Neural cell (in vitro differentiated cells): ENCODE measurements at regions not wholly inside any gene's neighbourhood (a gene's known extent, or its start where the extent isn't known, plus 50 kb on each side); places are given as distances from the start of the nearest gene placed in this dataset.

ENCODE experiments used
- H2AFZ ChIP-seq: fragments of 200-600, 300-800 bp; sonication (generic), shearing (Covaris generic); 2 replicates; pipeline ENCODE4 v1.6.0; 2014; ENCODE audit warnings: low read depth, mild to moderate bottlenecking, antibody characterized with exemption, low read length, moderate library complexity
- H3F3A ChIP-seq: fragments of 200-600 bp; shearing (Covaris generic); 2 replicates; pipeline ENCODE4 v1.6.1; 2016; ENCODE audit warnings: mild to moderate bottlenecking, moderate library complexity, mixed read lengths, antibody characterized with exemption, low read length; ENCODE audit not compliant: insufficient read depth, poor library complexity, severe bottlenecking
- H3K27ac ChIP-seq: fragments of 200-600, 300-800 bp; sonication (generic), shearing (Covaris generic); 2 replicates; pipeline ENCODE4 v1.5.1; 2014; ENCODE audit warnings: mild to moderate bottlenecking, low read length, moderate library complexity
- H3K27me3 ChIP-seq: fragments of 300-800, 200-600 bp; sonication (generic), shearing (Covaris generic); 2 replicates; pipeline ENCODE4 v1.6.0; 2014; ENCODE audit warnings: mild to moderate bottlenecking, low read depth, low read length, moderate library complexity; ENCODE audit not compliant: insufficient read depth
- H3K36me3 ChIP-seq: fragments of 300-800, 200-600 bp; sonication (generic), shearing (Covaris generic); 2 replicates; pipeline ENCODE4 v1.5.1; 2014; ENCODE audit warnings: mild to moderate bottlenecking, antibody characterized with exemption, low read length, moderate library complexity; ENCODE audit not compliant: insufficient read depth
- H3K4me2 ChIP-seq: fragments of 300-800, 200-600 bp; sonication (generic), shearing (Covaris generic); 2 replicates; pipeline ENCODE4 v1.6.0; 2014; ENCODE audit warnings: mild to moderate bottlenecking, low read length
- H3K4me3 ChIP-seq: fragments of 300-800, 200-600 bp; sonication (generic), shearing (Covaris generic); 2 replicates; pipeline ENCODE4 v1.5.1; 2014; ENCODE audit warnings: mild to moderate bottlenecking, low read length, moderate library complexity
- H3K79me2 ChIP-seq: fragments of 200-600 bp; shearing (Covaris generic); replicated peaks from 2 replicates; pipeline ENCODE4 v1.6.0; 2014; ENCODE audit warnings: mild to moderate bottlenecking, low read length, moderate library complexity; ENCODE audit not compliant: insufficient read depth
- H3K9ac ChIP-seq: fragments of 300-800, 200-600 bp; sonication (generic), shearing (Covaris generic); 2 replicates; pipeline ENCODE4 v1.6.1; 2016; ENCODE audit warnings: mild to moderate bottlenecking, low read length, mixed read lengths
- H3K9me2 ChIP-seq: fragments of 200-600 bp; shearing (Covaris generic); 2 replicates; pipeline ENCODE4 v1.6.1; 2016; ENCODE audit warnings: mild to moderate bottlenecking, low read length, mixed read lengths; ENCODE audit not compliant: insufficient read depth
- H3K9me3 ChIP-seq: fragments of 200-600, 300-800 bp; sonication (generic), shearing (Covaris generic); 2 replicates; pipeline ENCODE4 v1.6.1; 2016; ENCODE audit warnings: mild to moderate bottlenecking, mixed run types, low read length, moderate library complexity, mixed read lengths
- H4K20me1 ChIP-seq: fragments of 200-600 bp; shearing (Covaris generic); 2 replicates; pipeline ENCODE4 v1.6.1; 2016; ENCODE audit warnings: mild to moderate bottlenecking, mixed run types; ENCODE audit not compliant: insufficient read depth
- CTCF ChIP-seq: fragments of 450-650 bp; IDR thresholded peaks from 2 replicates; pipeline ENCODE4 v1.5.1; 2014; ENCODE audit warnings: antibody characterized with exemption, mild to moderate bottlenecking, moderate library complexity; ENCODE audit not compliant: poor library complexity, severe bottlenecking
- EP300 ChIP-seq: fragments of 450-650 bp; conservative IDR thresholded peaks from 2 replicates; pipeline ENCODE4 v1.6.1; 2014; ENCODE audit warnings: antibody characterized with exemption, mild to moderate bottlenecking, moderate library complexity; ENCODE audit not compliant: poor library complexity, severe bottlenecking
- EZH2 ChIP-seq: fragments of 200-600, 300-800 bp; shearing (Covaris generic), sonication (generic); IDR thresholded peaks from 2 replicates; pipeline ENCODE4 v1.6.1; 2014; ENCODE audit warnings: antibody characterized with exemption, low read length, borderline replicate concordance, mild to moderate bottlenecking; ENCODE audit not compliant: insufficient read depth, poor library complexity, severe bottlenecking
- MXI1 ChIP-seq: fragments of 450-650 bp; conservative IDR thresholded peaks from 2 replicates; pipeline ENCODE4 v1.6.1; 2014; ENCODE audit warnings: antibody characterized with exemption, mild to moderate bottlenecking; ENCODE audit not compliant: poor library complexity, severe bottlenecking
- POLR2AphosphoS5 ChIP-seq: IDR thresholded peaks from 2 replicates; pipeline ENCODE4 v1.6.1; 2012
- RAD21 ChIP-seq: fragments of 450-650 bp; conservative IDR thresholded peaks from 2 replicates; pipeline ENCODE4 v1.6.1; 2014; ENCODE audit warnings: antibody characterized with exemption, mild to moderate bottlenecking, moderate library complexity
- REST ChIP-seq: IDR thresholded peaks from 2 replicates; pipeline ENCODE4 v1.6.1; 2012; ENCODE audit warnings: borderline replicate concordance
- SMC3 ChIP-seq: fragments of 450-650 bp; conservative IDR thresholded peaks from 2 replicates; pipeline ENCODE4 v1.6.1; 2014; ENCODE audit warnings: antibody characterized with exemption, mild to moderate bottlenecking, moderate library complexity; ENCODE audit not compliant: poor library complexity
- TAF1 ChIP-seq: IDR thresholded peaks from 2 replicates; pipeline ENCODE4 v1.6.1; 2012; ENCODE audit warnings: low read depth

GRCh38 chr7:52771177-52771576, 264.3 kb upstream of the POM121L12 start:
- TF ChIP-seq SMC3, result no peak
- no peak for TF ChIP-seq POLR2AphosphoS5
- no peak for TF ChIP-seq EP300
- TF ChIP-seq MXI1, result no peak
- no peak for TF ChIP-seq EZH2
- no peak for TF ChIP-seq RAD21
- no peak for TF ChIP-seq REST
- TF ChIP-seq CTCF, result no peak
- no peak for TF ChIP-seq TAF1
- Histone ChIP-seq H2AFZ (no peak overlapping the region), H3F3A (no peaks in the 10 kb centered on the region), H3K79me2 (no peaks in the 10 kb centered on the region), H3K9ac (no peak overlapping the region), H3K36me3 (no peaks in the 10 kb centered on the region), H3K27me3 (no peaks in the 10 kb centered on the region), H3K9me3 (no peaks in the 10 kb centered on the region), H3K4me3 (no peak overlapping the region), H4K20me1 (no peaks in the 10 kb centered on the region), H3K4me2 (no peak overlapping the region), H3K27ac (no peak overlapping the region), H3K9me2 (no peaks in the 10 kb centered on the region)

- Histone ChIP-seq H3K27ac (no peak overlapping the region), H3K27me3 (no peaks in the 10 kb centered on the region), H3K79me2 (no peaks in the 10 kb centered on the region), H2AFZ (no peak overlapping the region), H3K4me2 (no peak overlapping the region), H3F3A (no peaks in the 10 kb centered on the region), H3K9ac (no peak overlapping the region), H4K20me1 (no peaks in the 10 kb centered on the region), H3K36me3 (no peaks in the 10 kb centered on the region), H3K4me3 (no peak overlapping the region), H3K9me2 (no peaks in the 10 kb centered on the region), H3K9me3 (no peaks in the 10 kb centered on the region)
- TF ChIP-seq MXI1 (no peak), SMC3 (no peak), EP300 (no peak), REST (no peak), CTCF (no peak), EZH2 (no peak), POLR2AphosphoS5 (no peak), TAF1 (no peak)
Observed at GRCh38 chr7:52764492-52765169, 270.8 kb upstream of the POM121L12 start.
